Fibroblast of the conjunctiva (primary cell): ENCODE measurements at regions not wholly inside any gene's neighbourhood (a gene's known extent, or its start where the extent isn't known, plus 50 kb on each side); places are given as distances from the start of the nearest gene placed in this dataset.
"Not testable (repeated sequence)": the region's sequence is repeated elsewhere in the genome, so short reads cannot be mapped to it uniquely, and the experiment has no call there.

Experiments used
- DNase-seq: peaks from one replicate; pipeline ENCODE4 v3.0.0-alpha.2; 2010; ENCODE audit warnings: low read depth

DNA sequence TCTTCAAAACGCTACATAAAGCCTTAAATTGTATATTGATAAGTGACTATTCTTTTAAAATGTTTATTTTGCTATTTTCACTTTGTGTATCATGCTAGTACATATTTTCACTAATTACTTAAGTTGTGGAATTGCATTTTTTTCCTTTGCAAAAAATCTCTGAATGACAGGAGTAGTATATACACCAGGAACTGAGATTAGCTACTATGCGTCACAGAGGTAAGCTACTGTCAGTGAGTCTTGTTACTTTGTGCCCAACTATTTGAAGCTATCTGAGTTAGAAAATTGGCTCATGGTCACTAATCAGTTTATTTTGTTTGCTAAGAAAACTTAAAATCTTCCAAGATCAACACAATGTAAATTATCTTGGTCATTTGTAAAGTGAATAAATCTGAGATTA is 887.4 kb downstream of the TMTC2 start:
- no peak for DNase-seq

DNA sequence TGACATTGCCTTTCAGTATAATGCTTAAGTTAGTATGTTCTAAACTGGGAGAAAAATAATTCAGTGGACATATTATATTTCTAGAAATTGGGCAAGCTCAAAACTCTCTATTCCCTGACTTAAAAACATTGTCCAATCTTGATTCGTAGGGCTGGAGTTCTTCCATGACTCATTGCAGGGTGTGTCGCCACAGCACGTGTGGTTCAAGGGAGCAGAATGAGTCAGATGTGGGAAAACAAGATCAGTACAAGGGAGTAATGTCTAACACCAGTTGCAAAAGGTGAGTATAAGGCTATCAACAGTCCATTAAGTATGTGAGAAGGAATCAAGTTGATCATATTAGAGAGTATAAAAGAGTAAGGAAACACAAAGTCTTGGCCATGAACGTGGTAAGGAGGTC is 887.0 kb downstream of the TMTC2 start:
- DNase-seq, result peak; percentile 73

DNA sequence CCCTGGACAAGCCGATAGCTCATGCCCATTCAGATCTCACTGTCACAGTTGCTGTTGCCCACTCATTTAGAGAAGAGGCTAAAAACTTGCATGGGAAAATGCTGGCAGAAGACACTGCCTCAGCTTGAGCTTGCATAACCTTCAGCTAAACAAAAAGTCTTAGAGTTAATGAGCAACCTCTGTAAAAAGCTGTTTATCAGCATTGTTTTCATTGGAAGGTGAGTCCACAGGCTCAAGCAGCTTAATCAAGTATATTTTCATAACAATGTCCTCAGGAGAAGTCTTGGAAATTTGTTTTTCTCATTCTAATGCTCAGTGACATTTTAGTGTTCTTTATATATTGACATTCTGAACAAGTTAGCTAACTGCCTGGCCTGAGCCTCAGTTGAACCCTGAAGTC is 872.9 kb downstream of the TMTC2 start:
- no peak for DNase-seq

DNA sequence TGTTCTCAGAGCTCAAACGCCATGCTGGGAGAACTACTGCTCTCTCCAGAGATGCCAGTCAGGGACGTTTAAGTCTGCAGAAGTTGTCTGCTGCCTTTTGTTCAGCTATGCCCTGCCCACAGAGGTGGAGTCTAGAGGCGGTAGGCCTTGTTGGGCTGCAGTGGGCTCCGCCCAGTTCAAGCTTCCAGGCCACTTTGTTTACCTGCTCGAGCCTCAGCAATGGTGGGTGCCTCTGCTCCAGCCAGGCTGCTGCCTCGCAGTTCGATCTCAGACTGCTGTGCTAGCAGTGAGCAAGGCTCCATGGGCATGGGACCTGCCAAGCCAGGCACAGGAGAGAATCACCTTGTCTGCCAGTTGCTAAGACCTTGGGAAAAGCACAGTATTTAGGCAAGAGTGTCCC is 869.3 kb downstream of the TMTC2 start:
- DNase-seq, result not testable (repeated sequence)

DNA sequence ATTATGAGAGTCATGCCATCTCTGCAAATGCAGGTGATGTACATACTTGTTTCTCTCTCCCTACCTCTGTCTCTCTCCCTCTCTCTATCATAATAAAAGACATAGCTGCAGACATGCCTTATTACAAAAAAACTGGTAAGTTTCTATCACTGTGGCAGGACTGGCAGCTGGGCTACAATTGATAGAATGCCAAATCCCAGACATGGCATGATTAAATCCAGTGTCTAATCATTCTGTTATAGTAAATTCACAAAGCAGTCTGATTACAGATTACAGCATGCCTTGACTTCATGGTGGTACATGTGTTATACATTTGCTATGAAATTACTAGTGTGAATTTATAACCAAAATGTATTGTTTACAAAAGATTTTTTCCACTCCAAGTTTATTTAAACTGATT is 854.7 kb downstream of the TMTC2 start:
- DNase-seq, result no peak

DNA sequence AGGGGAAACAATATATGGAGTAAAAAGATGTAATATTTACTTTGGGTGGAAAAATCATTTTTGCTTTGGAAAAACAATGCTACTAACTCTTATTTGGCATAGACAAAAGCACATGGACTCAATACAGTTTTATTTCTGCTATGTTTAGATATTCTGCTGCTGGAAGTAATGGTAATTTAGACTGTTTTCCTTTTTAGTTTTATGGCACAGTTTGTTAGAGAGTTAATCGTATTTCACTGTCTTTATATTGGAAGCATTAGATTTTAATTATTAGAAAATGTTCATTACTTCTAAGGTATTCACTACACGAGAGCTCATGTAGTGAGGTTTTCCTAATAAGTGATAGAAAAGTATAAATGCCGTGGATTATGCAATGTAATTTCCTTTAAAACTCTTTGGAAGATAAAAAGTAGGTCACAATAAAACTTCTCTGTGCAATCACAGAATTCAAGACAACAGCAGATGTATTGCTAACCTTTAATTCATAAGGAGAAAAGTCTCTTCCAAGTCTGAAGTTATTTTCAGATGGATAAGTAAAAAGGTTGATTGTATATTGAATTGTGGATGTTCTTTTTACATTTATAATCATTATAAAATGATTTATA is 851.8 kb downstream of the TMTC2 start:
- DNase-seq, result no peak

DNA sequence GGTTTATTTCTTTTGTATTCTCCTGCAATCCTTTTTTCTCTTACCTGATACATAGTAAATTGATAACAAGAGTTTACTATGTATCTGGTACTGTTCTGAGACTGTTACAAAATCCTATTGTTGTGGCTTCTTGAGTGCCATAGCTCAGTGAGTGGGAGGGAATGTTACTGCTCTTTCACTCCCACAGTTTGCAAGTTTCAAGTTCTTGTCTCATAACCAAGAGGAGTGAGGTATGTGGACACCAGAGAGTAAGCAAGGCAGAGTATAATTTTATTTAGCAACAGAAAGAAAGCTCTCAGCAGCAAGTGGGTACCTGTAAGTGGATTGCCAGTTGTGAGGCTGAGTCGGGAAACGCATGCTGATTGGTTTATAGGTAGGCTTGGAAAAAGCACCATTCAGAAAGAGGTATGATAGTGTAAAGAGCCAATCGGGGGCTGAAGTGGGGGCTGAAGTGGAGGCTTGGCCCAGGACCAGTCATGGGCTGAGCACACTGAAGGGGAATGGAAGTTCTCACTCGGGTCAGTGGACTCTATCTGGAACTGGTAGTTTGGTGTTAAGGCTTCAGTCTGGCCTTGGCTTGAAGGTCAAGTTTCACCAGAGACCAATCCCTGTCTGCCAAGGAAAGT is 850.8 kb downstream of the TMTC2 start:
- no peak for DNase-seq

DNA sequence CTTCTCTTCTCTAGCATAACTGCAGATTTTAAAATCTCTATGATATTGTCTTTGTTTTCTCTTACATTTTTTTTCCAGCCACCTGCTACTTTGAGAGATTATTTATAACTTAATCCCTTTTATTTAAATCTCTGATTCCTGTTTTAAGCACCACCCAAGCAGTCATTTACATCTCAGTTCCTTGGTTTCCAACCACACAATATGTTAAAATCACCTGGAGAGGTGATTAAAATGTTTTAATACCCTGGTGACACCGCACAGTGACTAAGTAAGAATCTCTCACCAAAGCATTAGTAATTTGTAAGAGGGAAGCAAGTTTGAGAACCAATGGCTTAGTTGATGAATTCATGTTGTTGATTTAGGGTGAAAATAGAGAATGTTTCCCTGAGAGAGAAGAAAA is 849.8 kb downstream of the TMTC2 start:
- no peak for DNase-seq

DNA sequence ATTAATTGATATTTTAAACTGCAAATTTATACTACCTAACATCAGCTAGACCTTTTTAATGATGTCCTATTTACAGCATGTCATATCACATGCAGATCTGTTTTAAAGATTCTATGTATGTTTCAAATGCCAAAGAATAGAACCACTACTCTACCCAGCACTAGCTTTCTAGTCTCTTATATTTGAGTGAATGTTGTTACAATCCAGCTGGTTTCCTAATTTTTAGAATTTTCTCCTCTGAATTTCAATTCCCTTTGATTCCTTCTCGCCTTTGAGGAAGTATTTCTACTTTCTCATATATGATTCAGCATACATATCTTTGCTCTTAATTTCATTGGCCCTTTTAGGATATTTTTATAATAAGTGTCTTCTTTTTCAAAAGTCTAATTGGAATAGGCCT is 841.9 kb downstream of the TMTC2 start:
- DNase-seq, result no peak

DNA sequence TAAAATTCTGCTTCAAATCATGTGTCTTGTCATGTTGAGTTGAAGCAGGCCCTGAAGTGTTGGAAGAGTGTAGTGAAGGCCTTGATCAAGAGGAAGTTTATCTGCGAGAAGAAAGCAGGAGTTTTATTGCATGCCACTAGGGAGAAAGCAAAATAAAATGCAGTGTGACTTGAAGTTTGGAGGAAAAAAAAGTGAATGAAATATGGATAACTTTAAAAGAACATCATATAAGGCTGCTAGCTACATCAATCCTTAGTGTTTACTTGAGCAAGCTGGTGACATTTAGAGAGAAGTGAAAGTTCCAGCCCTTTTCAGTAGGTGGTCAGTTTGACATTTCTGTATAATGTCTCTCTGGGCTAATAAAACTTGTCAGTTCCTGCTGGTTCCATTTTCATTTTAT is 841.1 kb downstream of the TMTC2 start:
- no peak for DNase-seq

DNA sequence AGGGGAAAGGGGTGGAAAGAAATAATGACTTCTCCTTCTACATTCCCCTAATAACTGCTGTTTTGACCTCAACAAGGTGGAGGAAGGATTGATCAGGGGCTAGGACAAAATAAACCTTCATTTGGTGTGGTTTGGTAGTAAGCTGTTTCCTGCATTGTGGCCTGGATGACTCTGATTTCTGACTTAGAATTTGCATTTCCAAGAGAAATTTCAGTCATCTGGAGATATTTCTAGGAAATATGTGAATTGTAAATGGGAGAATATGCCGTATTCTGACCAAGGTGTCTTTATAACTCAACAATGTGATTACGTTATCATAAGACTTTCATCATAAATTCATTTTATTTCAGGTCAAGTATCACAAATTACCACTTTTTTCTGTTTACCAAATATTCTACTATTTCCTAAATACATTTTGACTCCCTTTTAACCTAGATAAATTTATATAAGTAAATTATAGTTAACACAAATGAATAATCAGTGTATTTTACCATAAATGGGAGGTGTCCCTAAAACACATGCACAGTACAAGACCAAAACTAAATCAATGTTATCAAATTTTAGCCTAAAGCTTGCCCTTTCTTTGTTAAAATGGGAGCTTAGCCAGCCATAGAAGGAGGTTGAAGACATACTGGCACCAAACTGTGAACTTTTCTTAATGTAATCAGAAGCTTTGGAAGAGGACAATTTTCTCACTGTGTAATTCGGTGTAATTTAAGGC is 828.8 kb downstream of the TMTC2 start:
- no peak for DNase-seq

DNA sequence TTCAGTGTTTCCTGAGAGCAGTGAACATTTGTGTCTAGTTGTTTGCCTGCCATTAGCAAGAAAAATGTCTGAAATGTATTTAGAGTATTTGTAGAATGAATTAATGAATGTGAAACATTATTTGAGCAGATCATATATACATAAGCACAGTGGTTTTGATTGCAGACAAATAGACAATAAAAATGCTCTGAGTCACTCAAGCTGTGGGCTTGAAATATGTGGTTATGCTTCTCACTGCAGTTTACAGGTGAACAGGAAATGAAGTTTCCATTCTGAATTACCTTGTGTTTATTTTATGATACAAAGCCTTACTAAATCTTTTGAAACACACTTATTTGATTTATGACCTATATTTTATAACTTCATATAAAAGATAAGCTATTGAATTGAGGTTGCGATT is 827.7 kb downstream of the TMTC2 start:
- no peak for DNase-seq

DNA sequence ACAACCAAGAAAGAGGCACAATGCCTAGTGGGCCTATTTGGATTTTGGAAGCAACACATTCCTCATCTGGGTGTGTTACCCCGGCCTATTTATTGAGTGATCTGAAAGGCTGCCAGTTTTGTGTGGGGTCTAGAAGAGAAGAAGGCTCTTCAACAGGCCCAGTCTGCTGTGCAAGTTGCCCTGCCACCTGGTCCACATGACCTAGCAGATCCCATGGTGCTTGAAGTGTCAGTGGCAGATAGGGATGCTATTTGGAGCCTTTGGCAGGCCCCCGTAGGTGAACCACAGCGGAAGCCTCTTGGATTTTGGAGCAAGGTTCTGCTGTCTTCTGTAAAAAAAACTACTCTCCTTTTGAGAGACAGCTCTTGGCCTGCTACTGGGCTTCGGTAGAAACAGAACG is 820.1 kb downstream of the TMTC2 start:
- DNase-seq, result no peak

DNA sequence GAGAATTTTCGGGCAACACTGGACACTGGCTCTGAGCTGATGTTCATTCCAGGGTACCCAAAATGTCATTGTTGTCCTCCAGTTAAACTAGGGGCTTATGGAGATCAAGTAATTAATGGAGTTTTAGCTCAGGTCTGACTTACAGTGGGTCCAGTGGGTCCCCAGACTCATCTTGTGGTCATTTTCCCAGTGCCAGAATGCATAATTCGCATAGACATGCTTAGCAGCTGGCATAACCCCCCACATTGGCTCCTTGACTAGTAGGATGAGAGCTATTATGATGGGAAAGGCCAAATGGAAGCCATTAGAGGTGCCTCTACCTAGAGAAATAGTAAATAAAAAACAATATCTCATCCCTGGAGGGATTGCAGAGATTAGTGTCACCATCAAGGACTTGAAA is 818.9 kb downstream of the TMTC2 start:
- DNase-seq, result no peak

DNA sequence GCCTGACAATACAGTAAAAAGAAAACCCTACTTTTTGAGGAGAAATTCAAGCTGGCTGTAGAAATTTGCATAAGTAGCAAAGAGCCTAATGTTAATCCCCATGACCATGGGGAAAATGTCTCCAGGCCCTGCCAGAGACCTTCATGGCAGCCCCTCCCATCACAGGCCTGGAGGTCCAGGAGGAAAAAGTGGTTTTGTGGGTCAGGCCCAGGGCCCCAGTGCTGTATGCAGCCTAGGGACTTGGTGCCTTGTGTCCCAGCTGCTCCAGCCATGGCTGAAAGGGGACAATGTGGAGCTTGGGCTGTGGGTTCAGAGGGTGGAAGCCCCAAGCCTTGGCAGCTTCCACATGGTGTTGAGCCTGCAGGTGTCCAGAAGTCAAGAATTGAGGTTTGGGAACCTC is 813.2 kb downstream of the TMTC2 start:
- not testable (repeated sequence) for DNase-seq

DNA sequence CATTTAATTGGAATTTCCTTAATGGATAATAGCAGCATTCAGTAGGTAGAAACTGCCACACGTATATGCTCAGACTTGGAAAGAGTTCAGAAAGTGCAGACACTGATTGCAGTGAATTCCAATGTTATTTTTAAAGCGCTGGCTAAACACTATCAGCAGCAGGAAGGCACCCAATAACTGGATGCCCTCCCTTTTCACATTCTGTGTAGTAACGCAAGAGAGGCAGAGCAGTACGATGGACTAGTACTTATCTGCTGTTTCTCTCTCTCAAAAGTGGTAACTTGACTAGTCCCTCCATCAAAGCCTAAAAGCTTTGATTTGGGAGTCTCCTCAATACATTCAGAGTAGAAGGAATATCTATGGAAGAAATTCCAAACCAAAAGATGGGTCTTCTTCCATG is 791.0 kb downstream of the TMTC2 start:
- no peak for DNase-seq

DNA sequence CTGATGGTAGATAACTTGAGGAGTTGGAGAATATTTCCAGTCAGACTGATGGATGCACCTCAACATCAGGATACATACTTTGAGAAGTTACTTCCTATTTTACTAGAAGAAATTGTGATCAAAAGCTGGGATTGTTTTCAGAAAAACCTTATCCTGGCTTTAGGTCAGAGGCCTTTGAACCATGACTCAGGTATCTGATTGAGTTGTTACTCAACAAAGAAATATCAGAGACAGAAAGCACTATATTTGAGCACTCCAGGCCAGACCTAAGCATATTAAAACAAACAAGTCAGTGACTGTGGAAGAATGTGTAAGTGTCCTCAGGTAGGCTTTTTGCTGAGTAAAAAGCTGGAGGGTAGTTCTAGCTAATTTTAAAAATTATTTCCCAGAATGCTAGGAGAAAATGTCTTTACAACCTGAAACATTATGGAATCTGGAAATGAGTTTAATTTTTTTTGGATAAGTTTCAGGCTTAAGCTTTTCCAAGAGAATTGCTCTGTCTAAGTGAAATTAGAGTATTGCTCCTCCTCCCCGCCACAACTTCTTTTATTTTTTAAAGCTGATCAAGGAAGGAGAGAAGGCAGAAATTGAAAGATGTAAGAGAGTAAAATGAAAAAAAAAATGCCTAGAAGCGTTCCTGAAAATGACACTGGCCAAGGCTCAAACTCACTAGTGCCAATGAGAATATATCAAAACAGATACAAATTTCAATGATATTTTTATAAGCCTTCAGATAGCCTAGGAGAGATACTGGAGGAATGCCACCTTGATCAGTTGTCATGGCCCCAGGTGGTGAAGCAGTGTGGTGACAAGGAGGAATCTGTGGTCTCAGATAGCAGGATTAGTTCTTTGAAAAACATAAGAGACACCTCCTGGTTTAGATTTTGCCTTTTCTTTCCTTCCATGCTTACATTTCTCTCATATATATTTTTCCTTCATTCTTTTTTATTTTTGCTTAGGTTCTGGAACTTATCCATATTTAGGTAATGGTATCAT is 790.3 kb downstream of the TMTC2 start:
- DNase-seq, result no peak

DNA sequence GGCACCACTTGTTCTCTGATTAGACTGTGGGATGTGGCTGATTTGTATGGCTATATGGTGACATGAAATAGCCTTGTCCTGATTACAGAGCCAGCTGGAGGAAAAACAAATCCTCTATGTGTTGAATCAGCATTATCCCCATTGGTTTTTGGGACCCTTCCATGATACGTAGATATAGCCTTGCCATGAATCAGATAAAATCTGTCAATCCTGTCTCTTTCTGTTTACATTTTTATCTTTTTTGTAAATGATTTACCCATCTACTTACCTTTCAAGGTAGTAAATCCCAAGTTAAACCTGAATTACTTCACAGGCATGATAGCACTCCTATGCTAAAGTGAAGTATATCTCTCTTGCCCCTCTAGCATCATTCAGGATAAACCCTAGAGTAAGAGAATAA is 789.3 kb downstream of the TMTC2 start:
- no peak for DNase-seq

DNA sequence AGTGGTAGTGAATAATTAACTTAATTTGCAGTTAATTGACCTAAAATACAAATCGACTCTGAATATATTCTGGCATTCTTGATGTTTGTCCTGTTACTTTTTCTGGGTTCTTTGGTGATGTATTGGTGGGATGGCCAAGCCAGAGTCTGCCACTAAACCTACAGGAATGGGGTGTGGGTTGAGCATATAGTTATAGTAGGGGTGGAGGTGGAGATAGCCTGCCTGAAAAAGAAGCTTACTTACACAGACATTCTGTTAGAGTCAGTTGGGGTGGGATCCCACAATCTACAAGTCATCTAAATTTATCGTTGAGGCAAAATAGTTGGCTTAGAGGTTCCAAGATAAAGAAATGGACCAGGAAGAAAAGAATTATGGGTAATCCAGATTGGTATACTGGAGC is 787.7 kb downstream of the TMTC2 start:
- no peak for DNase-seq

DNA sequence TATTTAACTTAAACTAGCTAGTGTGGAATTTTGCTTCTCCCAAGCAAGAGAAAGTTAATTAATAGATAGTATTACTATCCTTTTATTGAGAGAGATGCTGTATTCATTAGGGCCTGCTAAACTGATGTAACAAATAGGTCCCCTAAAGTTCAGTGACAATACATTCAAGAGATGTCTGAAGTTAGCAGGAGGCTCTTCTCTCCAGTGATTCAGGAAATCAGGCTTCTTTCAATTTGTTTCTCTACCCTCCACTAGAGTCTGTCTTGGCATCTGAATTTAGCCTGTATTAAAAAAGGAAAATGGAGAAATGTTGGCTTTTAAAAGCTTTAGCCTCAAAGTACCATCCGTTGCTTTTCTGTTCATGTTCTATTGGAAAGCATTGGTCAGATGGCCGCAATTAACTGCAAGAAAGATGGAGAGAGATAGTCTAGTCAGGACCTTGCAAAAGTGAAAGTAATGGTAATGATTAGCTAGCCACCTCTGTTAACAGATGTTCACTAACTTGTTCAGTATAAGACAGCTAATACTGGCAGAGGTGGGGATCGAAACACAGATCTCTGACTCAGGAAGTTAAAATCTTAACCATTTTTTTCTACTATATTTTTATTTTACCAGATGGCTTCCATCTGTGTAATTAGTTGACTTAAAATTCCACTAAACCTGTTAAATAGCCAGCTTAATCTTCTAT is 786.8 kb downstream of the TMTC2 start:
- peak; percentile 31 for DNase-seq

DNA sequence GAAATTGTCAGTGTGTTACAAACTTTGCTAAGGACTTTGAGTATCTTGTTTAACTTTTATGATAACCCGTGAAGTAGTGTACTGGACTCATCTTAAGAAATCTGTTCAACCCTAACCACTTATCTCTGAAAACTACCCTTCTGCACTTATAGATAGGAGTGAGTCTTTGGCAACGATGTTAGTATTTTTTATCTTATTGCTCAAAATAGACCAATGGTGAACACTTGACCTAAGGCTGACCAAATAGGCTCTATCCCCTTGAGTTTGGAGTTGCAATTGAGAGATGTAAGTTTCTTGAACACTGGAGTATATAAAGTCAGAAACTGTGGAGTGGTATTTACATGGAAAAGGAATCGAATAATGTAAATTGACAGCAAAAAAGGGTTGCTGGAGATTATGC is 786.1 kb downstream of the TMTC2 start:
- DNase-seq, result no peak

DNA sequence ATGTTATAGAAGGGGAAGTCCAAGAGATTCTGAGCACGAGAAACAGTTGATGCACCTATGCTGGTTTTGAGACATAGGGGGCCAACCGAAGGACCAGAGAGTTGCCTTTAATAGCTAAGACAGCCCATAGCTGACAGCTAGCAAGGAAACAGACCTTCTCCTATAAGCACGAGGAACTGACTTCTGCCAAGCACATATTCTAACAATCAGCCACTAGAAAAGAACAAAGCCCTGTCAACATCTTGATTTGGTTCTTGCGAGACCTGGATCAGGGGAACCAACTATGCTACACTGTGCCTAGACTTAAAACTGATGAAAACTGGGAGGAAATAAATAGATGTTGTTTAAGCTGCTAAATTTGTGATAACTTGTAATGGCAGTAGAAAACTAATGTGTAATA is 785.6 kb downstream of the TMTC2 start:
- DNase-seq, result no peak
